ENCODE measurements at regions not wholly inside any gene's neighbourhood (a gene's known extent, or its start where the extent isn't known, plus 50 kb on each side); places are given as distances from the start of the nearest gene placed in this dataset.

- Histone ChIP-seq H3K9me3 (ENCODE audit: control insufficient read depth, insufficient read depth, low read length) (no peaks in the 10 kb centered on the region), H3K27me3 (ENCODE audit: control insufficient read depth, insufficient read depth, low read length) (no peaks in the 10 kb centered on the region), H3K4me3 (ENCODE audit: low read depth, low read length) (no peak overlapping the region), H3K27ac (ENCODE audit: low read depth, low read length) (no peak overlapping the region)
- DNase-seq (ENCODE audit: low read depth, low spot score), result no peak
- ChIA-PET CTCF (no interaction called here), POLR2A (no interaction called here)
- no peak for TF ChIP-seq CTCF (IDR thresholded peaks at IDR 0.05; ENCODE audit: low read depth, low read length)
Observed at GRCh38 chr11:79676396-79676795, 235.6 kb upstream of the TENM4 start.

- TF ChIP-seq CTCF (IDR thresholded peaks at IDR 0.05; ENCODE audit: low read depth, low read length), result no peak
- Histone ChIP-seq H3K27ac (ENCODE audit: low read depth, low read length) (no peak overlapping the region), H3K4me3 (ENCODE audit: low read depth, low read length) (no peak overlapping the region), H3K27me3 (ENCODE audit: control insufficient read depth, insufficient read depth, low read length) (no peaks in the 10 kb centered on the region), H3K9me3 (ENCODE audit: control insufficient read depth, insufficient read depth, low read length) (no peaks in the 10 kb centered on the region)
- no peak for DNase-seq (ENCODE audit: low read depth, low spot score)
- POLR2A ChIA-PET, result no interaction called here
- CTCF ChIA-PET, result no interaction called here
Observed at GRCh38 chr11:79675081-79675480, 234.3 kb upstream of the TENM4 start.

- no peak for TF ChIP-seq CTCF (IDR thresholded peaks at IDR 0.05; ENCODE audit: low read depth, low read length)
- no peak for DNase-seq (ENCODE audit: low read depth, low spot score)
- no peak overlapping the region for H3K27ac ChIP-seq (ENCODE audit: low read depth, low read length)
- POLR2A ChIA-PET, result no interaction called here
- CTCF ChIA-PET, result no interaction called here
- H3K27me3 ChIP-seq (ENCODE audit: control insufficient read depth, insufficient read depth, low read length), result no peaks in the 10 kb centered on the region
- H3K9me3 ChIP-seq (ENCODE audit: control insufficient read depth, insufficient read depth, low read length), result no peaks in the 10 kb centered on the region
- H3K4me3 ChIP-seq (ENCODE audit: low read depth, low read length), result no peak overlapping the region
Observed at GRCh38 chr11:79672786-79673185, 232.0 kb upstream of the TENM4 start.

DNA sequence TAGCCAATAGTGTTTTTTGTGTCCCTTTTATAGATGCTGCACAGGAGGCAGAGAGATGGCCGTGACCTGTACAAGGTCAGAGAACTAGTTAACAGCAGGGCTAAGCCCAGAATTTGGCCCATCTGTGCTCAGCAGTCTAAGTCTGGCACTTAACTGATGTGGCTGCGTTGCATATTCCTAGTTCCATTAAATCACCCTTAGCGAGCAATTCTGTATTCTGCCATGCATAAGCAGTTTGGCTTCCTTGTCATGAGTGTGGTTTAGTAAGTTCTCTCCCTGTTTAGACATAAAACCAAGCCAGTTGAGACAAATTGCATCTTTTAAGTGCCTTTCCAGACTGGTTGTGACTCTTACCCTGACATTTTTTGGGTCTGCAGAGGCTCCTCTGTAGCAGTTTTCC is 230.6 kb upstream of the TENM4 start:
- Histone ChIP-seq H3K27ac (ENCODE audit: low read depth, low read length) (no peak overlapping the region), H3K27me3 (ENCODE audit: control insufficient read depth, insufficient read depth, low read length) (no peaks in the 10 kb centered on the region), H3K9me3 (ENCODE audit: control insufficient read depth, insufficient read depth, low read length) (no peaks in the 10 kb centered on the region), H3K4me3 (ENCODE audit: low read depth, low read length) (no peak overlapping the region)
- no peak for DNase-seq (ENCODE audit: low read depth, low spot score)
- ChIA-PET CTCF (no interaction called here), POLR2A (no interaction called here)
- TF ChIP-seq CTCF (IDR thresholded peaks at IDR 0.05; ENCODE audit: low read depth, low read length), result no peak

GRCh38 chr11:79670882-79671281 is 230.1 kb upstream of the TENM4 start:
- POLR2A ChIA-PET, result no interaction called here
- TF ChIP-seq CTCF (IDR thresholded peaks at IDR 0.05; ENCODE audit: low read depth, low read length), result no peak
- Histone ChIP-seq H3K27ac (ENCODE audit: low read depth, low read length) (no peak overlapping the region), H3K4me3 (ENCODE audit: low read depth, low read length) (no peak overlapping the region), H3K27me3 (ENCODE audit: control insufficient read depth, insufficient read depth, low read length) (no peaks in the 10 kb centered on the region), H3K9me3 (ENCODE audit: control insufficient read depth, insufficient read depth, low read length) (no peaks in the 10 kb centered on the region)
- CTCF ChIA-PET, result no interaction called here
- DNase-seq (ENCODE audit: low read depth, low spot score), result no peak
